Heart left ventricle (tissue), 13 donors: ENCODE measurements at regions not wholly inside any gene's neighbourhood (a gene's known extent, or its start where the extent isn't known, plus 50 kb on each side); places are given as distances from the start of the nearest gene placed in this dataset.

Experiments
- POLR2A ChIP-seq, 2 donors: fragments of 450-650 bp; IDR thresholded peaks; one replicate each; pipeline ENCODE4 v1.6.1; 2017; ENCODE audit warnings: antibody characterized with exemption in 2 of 2, mild to moderate bottlenecking in 2 of 2, moderate library complexity in 2 of 2
- TF ChIP-seq, protein P1 (sequence below), 12 donors: fragments of 200-600 bp; sonication (generic) in 4 of 12; IDR thresholded peaks; one replicate each; pipeline versions ENCODE4 v1.5.0 to v1.8.0; 2018 to 2022; ENCODE audit warnings: antibody characterized with exemption in 12 of 12, mild to moderate bottlenecking in 5 of 12
- donor health status: ischemic (EF 13 %, LVEDD 7.1; RV severe dilation, severe dysfunction).
- donor health status: DM: no; HTN: yes; CAD: no.
- donor health status: DM: no; HTN: no; CAD: no.
- donor health status: ischemic (EF 25% LVEDD 6.9; RV normal size, moderate dysfunction).
- donor health status: ischemic (EF 25% LVEDD 5.7; RV mildly dilated, moderate dysfunction).
- donor health status: ischemic (EF 35%, LVEDD 5.7; RV mildly dilated, moderate dysfunction).
- donor health status: nonischemic (EF 11% LVEDD 7.7; RV severe dilation, severe dysfunction).
- donor health status: DM: yes; HTN: yes; CAD: no.
- donor health status: PGD.
- donor health status: ischemic (EF 29% LVEDD 5.4; RV normal size, mild dysfunction).
- donor health status: nonischemic (EF 23%, LVEDD 6.1; RV moderate dilation, normal function).

- TF ChIP-seq, protein P1, sequence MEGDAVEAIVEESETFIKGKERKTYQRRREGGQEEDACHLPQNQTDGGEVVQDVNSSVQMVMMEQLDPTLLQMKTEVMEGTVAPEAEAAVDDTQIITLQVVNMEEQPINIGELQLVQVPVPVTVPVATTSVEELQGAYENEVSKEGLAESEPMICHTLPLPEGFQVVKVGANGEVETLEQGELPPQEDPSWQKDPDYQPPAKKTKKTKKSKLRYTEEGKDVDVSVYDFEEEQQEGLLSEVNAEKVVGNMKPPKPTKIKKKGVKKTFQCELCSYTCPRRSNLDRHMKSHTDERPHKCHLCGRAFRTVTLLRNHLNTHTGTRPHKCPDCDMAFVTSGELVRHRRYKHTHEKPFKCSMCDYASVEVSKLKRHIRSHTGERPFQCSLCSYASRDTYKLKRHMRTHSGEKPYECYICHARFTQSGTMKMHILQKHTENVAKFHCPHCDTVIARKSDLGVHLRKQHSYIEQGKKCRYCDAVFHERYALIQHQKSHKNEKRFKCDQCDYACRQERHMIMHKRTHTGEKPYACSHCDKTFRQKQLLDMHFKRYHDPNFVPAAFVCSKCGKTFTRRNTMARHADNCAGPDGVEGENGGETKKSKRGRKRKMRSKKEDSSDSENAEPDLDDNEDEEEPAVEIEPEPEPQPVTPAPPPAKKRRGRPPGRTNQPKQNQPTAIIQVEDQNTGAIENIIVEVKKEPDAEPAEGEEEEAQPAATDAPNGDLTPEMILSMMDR (IDR thresholded peaks at IDR 0.05), result no peak
- no peak for TF ChIP-seq POLR2A (IDR thresholded peaks at IDR 0.05)
Measured at GRCh38 chr18:68152770-68153169, 562.1 kb downstream of the TMX3 start.
